PFSK-1 (cell line): ENCODE measurements at regions not wholly inside any gene's neighbourhood (a gene's known extent, or its start where the extent isn't known, plus 50 kb on each side); places are given as distances from the start of the nearest gene placed in this dataset.

Source experiments
- POLR2AphosphoS5 ChIP-seq: IDR thresholded peaks from 2 replicates; pipeline ENCODE4 v1.6.1; 2012; ENCODE audit warnings: low read depth, mild to moderate bottlenecking, control low read depth, low read length, moderate library complexity
- SIN3A ChIP-seq: IDR thresholded peaks from 2 replicates; pipeline ENCODE4 v1.6.1; 2012; ENCODE audit warnings: mild to moderate bottlenecking, low read length, moderate library complexity, borderline replicate concordance; ENCODE audit not compliant: insufficient read depth
- TAF1 ChIP-seq: IDR thresholded peaks from 2 replicates; pipeline ENCODE4 v1.6.1; 2012; ENCODE audit warnings: low read length, control low read depth, borderline replicate concordance; ENCODE audit not compliant: insufficient read depth

- TF ChIP-seq POLR2AphosphoS5 (no peak), TAF1 (no peak), SIN3A (no peak)
These were observed 217.5 kb upstream of the ACTBL2 start for GRCh38 chr5:57700072-57700471.
